Heart left ventricle (tissue), 16 donors: ENCODE measurements at regions not wholly inside any gene's neighbourhood (a gene's known extent, or its start where the extent isn't known, plus 50 kb on each side); places are given as distances from the start of the nearest gene placed in this dataset.
A peak's percentile ranks its signal among the peaks of the same experiment; 100 is the strongest.

Source experiments
- ATAC-seq, 4 donors: fragments of 200-7000 bp; cut with Tn5 transposase; one replicate each; pipeline ENCODE4 v1.9.1; 2020 to 2022; ENCODE audit warnings: moderate library complexity in 4 of 4, mild to moderate bottlenecking in 3 of 4, moderate number of reproducible peaks in 1 of 4
- DNase-seq, 5 donors: peaks; one replicate each; pipeline ENCODE4 v3.0.0-alpha.2; 2020
- H3K27ac ChIP-seq, 12 donors: fragments of 200-600 bp; sonication (generic) in 4 of 12; one replicate each; pipeline versions ENCODE4 v1.5.0 to v1.8.0; 2016 to 2022; ENCODE audit warnings: mild to moderate bottlenecking in 2 of 12
- H3K27me3 ChIP-seq, 9 donors: fragments of 200-600 bp; sonication (generic) in 2 of 9; one replicate each; pipeline versions ENCODE4 v1.5.1 to v1.8.0; 2016 to 2022; ENCODE audit warnings: mild to moderate bottlenecking in 3 of 9
- H3K36me3 ChIP-seq, 9 donors: fragments of 200-600 bp; sonication (generic) in 2 of 9; one replicate each; pipeline versions ENCODE4 v1.5.0 to v1.8.0; 2018 to 2022; ENCODE audit warnings: mild to moderate bottlenecking in 2 of 9
- H3K4me1 ChIP-seq, 12 donors: fragments of 200-600 bp; sonication (generic) in 4 of 12; one replicate each; pipeline versions ENCODE4 v1.5.0 to v1.8.0; 2016 to 2022; ENCODE audit warnings: mild to moderate bottlenecking in 3 of 12
- H3K4me3 ChIP-seq, 12 donors: fragments of 200-600 bp; sonication (generic) in 4 of 12; one replicate each; pipeline versions ENCODE4 v1.5.0 to v1.8.0; 2017 to 2022; ENCODE audit warnings: mild to moderate bottlenecking in 9 of 12, moderate library complexity in 4 of 12
- H3K9me3 ChIP-seq, 12 donors: fragments of 200-600 bp; sonication (generic) in 4 of 12; one replicate each; pipeline versions ENCODE4 v1.5.0 to v1.8.0; 2016 to 2022; ENCODE audit warnings: mild to moderate bottlenecking in 1 of 12
- POLR2A ChIP-seq, 2 donors: fragments of 450-650 bp; IDR thresholded peaks; one replicate each; pipeline ENCODE4 v1.6.1; 2017; ENCODE audit warnings: antibody characterized with exemption in 2 of 2, mild to moderate bottlenecking in 2 of 2, moderate library complexity in 2 of 2
- WGBS, 4 donors: extraction: QIAGEN DNeasy Blood & Tissue Kit in 2 of 4; methylation state at CpG; one replicate each; pipeline versions ENCODE4 v1.1.5 to v1.1.7; 2013 to 2018; 5-methylcytosine and 5-hydroxymethylcytosine counted together
- intact Hi-C, 10 donors: fragments of 100-400 bp; cut with DNase I; formaldehyde crosslinking; loops; one replicate each; pipeline versions ENCODE4 v1.11.1 to v1.14.2; 2022
- TF ChIP-seq, protein P1 (sequence below), 12 donors: fragments of 200-600 bp; sonication (generic) in 4 of 12; IDR thresholded peaks; one replicate each; pipeline versions ENCODE4 v1.5.0 to v1.8.0; 2018 to 2022; ENCODE audit warnings: antibody characterized with exemption in 12 of 12, mild to moderate bottlenecking in 5 of 12
- donor health status: ischemic (EF 13 %, LVEDD 7.1; RV severe dilation, severe dysfunction).
- donor health status: healthy with polysubstance abuse.
- donor health status: DM: no; HTN: yes; CAD: no.
- donor health status: DM: no; HTN: no; CAD: no.
- donor health status: ischemic (EF 25% LVEDD 6.9; RV normal size, moderate dysfunction).
- donor health status: ischemic (EF 25% LVEDD 5.7; RV mildly dilated, moderate dysfunction).
- donor health status: healthy.
- donor health status: DM: yes; HTN: yes; CAD: no.
- donor health status: ischemic (EF 35%, LVEDD 5.7; RV mildly dilated, moderate dysfunction).
- donor health status: nonischemic (EF 11% LVEDD 7.7; RV severe dilation, severe dysfunction).
- donor health status: DM: yes; HTN: yes; CAD: no.
- donor health status: PGD.
- donor health status: ischemic (EF 29% LVEDD 5.4; RV normal size, mild dysfunction).
- donor health status: nonischemic (EF 23%, LVEDD 6.1; RV moderate dilation, normal function).

DNA sequence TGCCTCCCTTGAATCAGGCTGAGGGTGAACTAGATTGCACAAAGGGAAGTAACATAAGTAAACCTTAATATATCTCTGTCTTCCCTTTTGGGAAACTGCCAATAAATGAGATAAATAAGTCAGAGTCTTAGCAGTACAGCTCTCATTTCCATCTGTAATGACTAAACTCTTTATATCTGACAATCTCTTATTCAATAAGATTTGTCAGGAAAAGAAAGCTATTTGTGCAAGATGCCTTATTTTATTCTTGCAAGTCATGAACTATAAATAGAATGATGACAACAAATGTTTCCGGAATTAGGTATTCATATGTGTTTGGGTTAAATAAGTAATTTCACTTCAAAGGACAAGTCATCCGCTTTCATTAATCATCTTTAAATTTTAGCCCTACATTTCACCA, 229.2 kb downstream of the PTGER3 start:
- intact Hi-C loops = no loop called here
- Histone ChIP-seq H3K27ac (no peak overlapping the region), H3K36me3 (no peaks in the 10 kb centered on the region), H3K27me3 (no peaks in the 10 kb centered on the region), H3K9me3 (no peaks in the 10 kb centered on the region), H3K4me3 (no peak overlapping the region), H3K4me1 (peaks cover 0 to 16% (median 0%) of the 10 kb centered on the region in 12 donors)
- ATAC-seq (no peak), DNase-seq (no peak)
- TF ChIP-seq, protein P1, sequence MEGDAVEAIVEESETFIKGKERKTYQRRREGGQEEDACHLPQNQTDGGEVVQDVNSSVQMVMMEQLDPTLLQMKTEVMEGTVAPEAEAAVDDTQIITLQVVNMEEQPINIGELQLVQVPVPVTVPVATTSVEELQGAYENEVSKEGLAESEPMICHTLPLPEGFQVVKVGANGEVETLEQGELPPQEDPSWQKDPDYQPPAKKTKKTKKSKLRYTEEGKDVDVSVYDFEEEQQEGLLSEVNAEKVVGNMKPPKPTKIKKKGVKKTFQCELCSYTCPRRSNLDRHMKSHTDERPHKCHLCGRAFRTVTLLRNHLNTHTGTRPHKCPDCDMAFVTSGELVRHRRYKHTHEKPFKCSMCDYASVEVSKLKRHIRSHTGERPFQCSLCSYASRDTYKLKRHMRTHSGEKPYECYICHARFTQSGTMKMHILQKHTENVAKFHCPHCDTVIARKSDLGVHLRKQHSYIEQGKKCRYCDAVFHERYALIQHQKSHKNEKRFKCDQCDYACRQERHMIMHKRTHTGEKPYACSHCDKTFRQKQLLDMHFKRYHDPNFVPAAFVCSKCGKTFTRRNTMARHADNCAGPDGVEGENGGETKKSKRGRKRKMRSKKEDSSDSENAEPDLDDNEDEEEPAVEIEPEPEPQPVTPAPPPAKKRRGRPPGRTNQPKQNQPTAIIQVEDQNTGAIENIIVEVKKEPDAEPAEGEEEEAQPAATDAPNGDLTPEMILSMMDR (IDR thresholded peaks at IDR 0.05) = no peak
- TF ChIP-seq POLR2A (IDR thresholded peaks at IDR 0.05) = no peak
- 33 to 43% (median 34%) methylated on average over 2 of the region's 2 CpGs for WGBS, 4 donors

DNA sequence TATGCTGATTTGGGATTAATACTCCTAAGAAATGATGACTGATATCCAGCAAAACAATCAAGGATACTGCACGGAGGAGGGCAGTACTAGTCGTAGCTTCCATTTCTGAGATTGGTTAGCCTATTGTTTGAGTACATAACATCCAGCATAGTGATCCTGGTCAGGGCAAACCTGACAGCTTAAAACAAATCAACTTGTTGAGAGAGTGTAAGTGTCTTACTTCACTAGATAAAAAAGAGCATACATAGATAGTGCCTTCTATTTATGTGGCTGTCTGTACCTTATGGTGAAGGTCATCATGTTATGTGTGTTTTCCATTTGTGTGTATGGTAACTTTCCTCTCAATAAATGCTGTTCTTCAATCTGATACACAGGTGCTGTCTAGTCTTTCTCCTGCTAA, 228.4 kb downstream of the PTGER3 start:
- no peaks in the 10 kb centered on the region for H3K27me3 ChIP-seq
- H3K9me3 ChIP-seq = no peaks in the 10 kb centered on the region
- peak overlapping the region in 1 of 12 donors; percentile 16 for H3K27ac ChIP-seq
- WGBS, 4 donors = 30 to 48% (median 37%) methylated on average over 2 of the region's 2 CpGs
- TF ChIP-seq POLR2A (IDR thresholded peaks at IDR 0.05) = no peak
- TF ChIP-seq, protein P1 (IDR thresholded peaks at IDR 0.05) = no peak
- ATAC-seq (peak; percentile 36 to 87 (median 65)), DNase-seq (no peak)
- intact Hi-C loops = no loop called here
- peaks cover 0 to 16% (median 0%) of the 10 kb centered on the region in 12 donors for H3K4me1 ChIP-seq
- H3K36me3 ChIP-seq = no peaks in the 10 kb centered on the region
- no peak overlapping the region for H3K4me3 ChIP-seq

DNA sequence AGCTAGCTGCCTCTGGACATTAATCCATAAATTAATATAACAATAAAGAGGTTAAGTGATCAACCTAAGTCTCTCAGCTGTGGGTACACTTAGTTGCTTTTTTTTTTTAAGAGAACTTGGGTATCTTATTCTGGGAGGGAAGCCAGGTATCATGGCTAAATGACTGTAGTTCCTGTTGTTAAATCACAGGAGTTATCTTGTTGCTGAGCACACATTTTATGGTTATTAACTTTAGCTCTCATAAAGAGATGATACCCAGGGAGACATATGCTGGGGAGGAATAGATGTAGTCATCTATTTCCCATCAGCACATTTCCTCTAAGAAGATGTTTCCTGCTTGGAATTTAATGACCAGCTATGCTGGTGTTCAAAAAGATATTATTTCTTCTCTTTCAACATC, 227.8 kb downstream of the PTGER3 start:
- H3K36me3 ChIP-seq = no peaks in the 10 kb centered on the region
- H3K4me3 ChIP-seq = no peak overlapping the region
- TF ChIP-seq, protein P1 (IDR thresholded peaks at IDR 0.05) = no peak
- no peak for TF ChIP-seq POLR2A (IDR thresholded peaks at IDR 0.05)
- no peak for ATAC-seq
- DNase-seq = no peak
- no peaks in the 10 kb centered on the region for H3K27me3 ChIP-seq
- H3K4me1 ChIP-seq = peaks cover 0 to 16% (median 0%) of the 10 kb centered on the region in 12 donors
- intact Hi-C loops = loop anchor here in 1 of 10 donors (10.0 kb wide), 1 partner anchor 195 kb away; no protein-coding TSS in a partner anchor
- H3K9me3 ChIP-seq = no peaks in the 10 kb centered on the region
- no peak overlapping the region for H3K27ac ChIP-seq

DNA sequence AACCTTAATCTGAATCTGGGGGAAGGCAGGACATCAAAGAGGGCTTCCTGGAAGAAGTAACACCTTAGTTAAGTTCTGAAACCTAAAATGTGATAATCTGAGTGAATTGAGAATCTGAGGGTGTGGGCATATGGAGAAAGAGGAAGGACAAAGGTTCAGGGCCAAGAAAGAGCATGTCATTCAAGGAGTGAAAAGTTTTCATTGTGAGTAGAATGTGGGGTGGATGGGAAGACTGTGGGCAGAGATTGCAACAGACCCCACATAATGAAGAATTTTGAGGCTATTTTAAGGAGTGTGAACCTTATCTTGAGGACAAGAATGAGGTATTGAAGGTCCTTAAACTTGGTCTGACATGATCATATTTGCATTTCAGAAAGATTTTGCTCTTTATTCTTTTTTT, 227.2 kb downstream of the PTGER3 start:
- H3K27me3 ChIP-seq = no peaks in the 10 kb centered on the region
- TF ChIP-seq POLR2A (IDR thresholded peaks at IDR 0.05) = no peak
- TF ChIP-seq, protein P1 (IDR thresholded peaks at IDR 0.05) = no peak
- H3K4me1 ChIP-seq = peaks cover 0 to 16% (median 0%) of the 10 kb centered on the region in 12 donors
- no peak for DNase-seq
- no peak for ATAC-seq
- H3K9me3 ChIP-seq = no peaks in the 10 kb centered on the region
- H3K27ac ChIP-seq = no peak overlapping the region
- no peak overlapping the region for H3K4me3 ChIP-seq
- intact Hi-C loops = loop anchor here in 1 of 10 donors (10.0 kb wide), 1 partner anchor 194 kb away; no protein-coding TSS in a partner anchor
- no peaks in the 10 kb centered on the region for H3K36me3 ChIP-seq
